H1 (cell line): ENCODE measurements at regions not wholly inside any gene's neighbourhood (a gene's known extent, or its start where the extent isn't known, plus 50 kb on each side); places are given as distances from the start of the nearest gene placed in this dataset.

ENCODE experiments used
- CTCF ChIA-PET: fragments of 300-600 bp; sonication (Branson Sonifier 250); formaldehyde crosslinking; loops from one replicate; lab custom pipeline; 2021; ENCODE audit not compliant: partially characterized antibody; lab: Charles Lee
- POLR2A ChIA-PET: fragments of 300-600 bp; sonication (Branson Sonifier 250); formaldehyde crosslinking; loops from one replicate; lab custom pipeline; 2021; ENCODE audit warnings: inconsistent platforms; ENCODE audit not compliant: partially characterized antibody; lab: Charles Lee
- DNase-seq, 2 experiments: peaks; one replicate each; pipeline versions ENCODE4 v3.0.0 to v3.0.0-alpha.2; 2010 to 2022; ENCODE audit warnings: low spot score in 2 of 2, low read depth in 1 of 2, mixed read lengths in 1 of 2
- FAIRE-seq: peaks from 2 replicates; lab custom pipeline; 2011; peaks lifted over from hg19 to GRCh38; lab: Jason Lieb, UNC
- H2AFZ ChIP-seq: 2 replicates; pipeline ENCODE4 v1.8.1; 2012; ENCODE audit warnings: low read length, inconsistent platforms
- H2AK5ac ChIP-seq: 2 replicates; pipeline ENCODE4 v1.6.1; 2013; ENCODE audit warnings: low read depth, low read length
- H2BK120ac ChIP-seq: replicated peaks from 2 replicates; pipeline ENCODE3; 2013; ENCODE audit warnings: low read depth, low read length, inconsistent platforms
- H2BK12ac ChIP-seq: 2 replicates; pipeline ENCODE4 v1.6.1; 2013; ENCODE audit warnings: low read depth, low read length
- H2BK15ac ChIP-seq: 2 replicates; pipeline ENCODE4 v1.6.1; 2013; ENCODE audit warnings: low read length
- H2BK20ac ChIP-seq: 2 replicates; pipeline ENCODE4 v1.6.1; 2013; ENCODE audit warnings: low read length
- H2BK5ac ChIP-seq: 2 replicates; pipeline ENCODE4 v1.6.1; 2013; ENCODE audit warnings: low read depth, low read length
- H3K14ac ChIP-seq: 2 replicates; pipeline ENCODE4 v1.6.1; 2013; ENCODE audit warnings: inconsistent platforms; ENCODE audit not compliant: insufficient read length
- H3K18ac ChIP-seq: 2 replicates; pipeline ENCODE4 v1.6.1; 2013; ENCODE audit warnings: low read length; ENCODE audit errors: extremely low read depth
- H3K23ac ChIP-seq: 2 replicates; pipeline ENCODE4 v1.6.1; 2013; ENCODE audit warnings: inconsistent platforms; ENCODE audit not compliant: insufficient read length
- H3K23me2 ChIP-seq: 2 replicates; pipeline ENCODE4 v1.6.1; 2013; ENCODE audit warnings: low read depth, low read length
- H3K27ac ChIP-seq: 2 replicates; pipeline ENCODE4 v1.6.1; 2011; ENCODE audit warnings: low read depth, low read length, inconsistent platforms
- H3K27me3 ChIP-seq, 4 experiments: replicated peaks in 1 of 4; 1 replicate in 1 of 4; 2 replicates in 3 of 4; pipeline versions ENCODE4 v1.6.1 to v1.8.1; 2011 to 2013; ENCODE audit warnings: low read length in 3 of 4, mild to moderate bottlenecking in 3 of 4, inconsistent platforms in 2 of 4, mixed read lengths in 2 of 4, moderate library complexity in 1 of 4; ENCODE audit not compliant: control insufficient read depth in 3 of 4, insufficient read depth in 3 of 4; ENCODE audit errors: extremely low read depth in 1 of 4
- H3K36me3 ChIP-seq, 4 experiments: 2 replicates each; pipeline versions ENCODE4 v1.6.1 to v1.8.1; 2011 to 2013; ENCODE audit warnings: mild to moderate bottlenecking in 4 of 4, low read length in 3 of 4, moderate library complexity in 2 of 4, control low read depth in 1 of 4, inconsistent platforms in 1 of 4; ENCODE audit not compliant: insufficient read depth in 4 of 4, control insufficient read depth in 2 of 4
- H3K4ac ChIP-seq: replicated peaks from 2 replicates; pipeline ENCODE3; 2013; ENCODE audit warnings: low read length, low read depth, mixed read lengths, inconsistent platforms; ENCODE audit not compliant: insufficient read length
- H3K4me1 ChIP-seq, 4 experiments: replicated peaks in 1 of 4; 1 replicate in 1 of 4; 2 replicates in 3 of 4; pipeline versions ENCODE4 v1.6.1 to v1.8.1; 2011 to 2013; ENCODE audit warnings: low read length in 3 of 4, inconsistent platforms in 2 of 4, mixed read lengths in 1 of 4; ENCODE audit not compliant: insufficient read depth in 4 of 4, control insufficient read depth in 3 of 4
- H3K4me2 ChIP-seq, 2 experiments: 2 replicates each; pipeline versions ENCODE4 v1.6.1 to v1.8.1; 2011 to 2013; ENCODE audit warnings: low read depth in 2 of 2, low read length in 2 of 2, control low read depth in 1 of 2, inconsistent platforms in 1 of 2, mild to moderate bottlenecking in 1 of 2; ENCODE audit not compliant: insufficient read depth in 1 of 2
- H3K4me3 ChIP-seq, 4 experiments: fragments of 200-600, 300-600 bp in 1 of 4; sonication (generic), shearing (Covaris generic), sonication (Bioruptor Twin) in 1 of 4; 2 replicates each; pipeline versions ENCODE4 v1.5.1 to v1.8.1; 2011 to 2016; ENCODE audit warnings: low read length in 4 of 4, low read depth in 3 of 4, control low read depth in 2 of 4, inconsistent platforms in 2 of 4, mild to moderate bottlenecking in 2 of 4, mixed read lengths in 1 of 4, moderate library complexity in 1 of 4; ENCODE audit not compliant: insufficient read depth in 2 of 4; ENCODE audit errors: extremely low read depth in 1 of 4
- H3K56ac ChIP-seq: replicated peaks from 2 replicates; pipeline ENCODE3; 2013; ENCODE audit warnings: low read depth, mild to moderate bottlenecking, mixed read lengths, low read length, inconsistent platforms; ENCODE audit not compliant: insufficient read length
- H3K79me1 ChIP-seq: 2 replicates; pipeline ENCODE4 v1.6.1; 2013; ENCODE audit warnings: low read depth, low read length, control low read depth
- H3K79me2 ChIP-seq, 2 experiments: 2 replicates each; pipeline versions ENCODE4 v1.6.1 to v1.8.1; 2012 to 2013; ENCODE audit warnings: low read length in 2 of 2, mild to moderate bottlenecking in 2 of 2, inconsistent platforms in 1 of 2; ENCODE audit not compliant: insufficient read depth in 2 of 2, control insufficient read depth in 1 of 2
- H3K9ac ChIP-seq, 4 experiments: replicated peaks in 1 of 4; 1 replicate in 1 of 4; 2 replicates in 3 of 4; pipeline versions ENCODE4 v1.6.1 to v1.8.1; 2011 to 2013; ENCODE audit warnings: low read depth in 3 of 4, low read length in 3 of 4, control low read depth in 2 of 4, mild to moderate bottlenecking in 2 of 4, moderate library complexity in 2 of 4, inconsistent platforms in 1 of 4; ENCODE audit errors: extremely low read depth in 1 of 4
- H3K9me3 ChIP-seq, 2 experiments: 2 replicates each; pipeline versions ENCODE4 v1.6.1 to v1.8.1; 2012 to 2013; ENCODE audit warnings: mild to moderate bottlenecking in 2 of 2, moderate library complexity in 2 of 2, control low read depth in 1 of 2, inconsistent platforms in 1 of 2, low read depth in 1 of 2, low read length in 1 of 2, mixed read lengths in 1 of 2; ENCODE audit not compliant: insufficient read depth in 2 of 2
- H4K20me1 ChIP-seq, 2 experiments: replicated peaks in 1 of 2; 2 replicates each; pipeline versions ENCODE3 to v1.8.1; 2011 to 2013; ENCODE audit warnings: inconsistent platforms in 2 of 2, low read length in 2 of 2, mild to moderate bottlenecking in 1 of 2; ENCODE audit not compliant: insufficient read depth in 2 of 2, control insufficient read depth in 1 of 2
- H4K5ac ChIP-seq: 2 replicates; pipeline ENCODE4 v1.6.1; 2013; ENCODE audit warnings: low read length, low read depth, mixed read lengths, inconsistent platforms; ENCODE audit not compliant: insufficient read length
- H4K8ac ChIP-seq: 2 replicates; pipeline ENCODE4 v1.8.0; 2013; ENCODE audit warnings: mild to moderate bottlenecking, moderate library complexity, low read length, inconsistent platforms; ENCODE audit not compliant: insufficient read depth; ENCODE audit errors: extremely low read depth
- H4K91ac ChIP-seq: replicated peaks from 2 replicates; pipeline ENCODE3; 2013; ENCODE audit warnings: low read length, mixed read lengths, inconsistent platforms; ENCODE audit not compliant: insufficient read length
- ATF3 ChIP-seq: IDR thresholded peaks from 2 replicates; pipeline ENCODE4 v1.6.1; 2011; ENCODE audit warnings: low read depth, mild to moderate bottlenecking, low read length; ENCODE audit not compliant: insufficient read depth
- BRCA1 ChIP-seq: IDR thresholded peaks from 2 replicates; pipeline ENCODE4 v1.6.1; 2012; ENCODE audit warnings: low read depth, low read length, improper control_type of control experiment
- EGR1 ChIP-seq: IDR thresholded peaks from 2 replicates; pipeline ENCODE4 v1.6.1; 2011; ENCODE audit warnings: low read depth, low read length, borderline replicate concordance
- EZH2 ChIP-seq: fragments of 200-600 bp; sonication (generic); IDR thresholded peaks from 2 replicates; pipeline ENCODE4 v1.7.1; 2012; ENCODE audit warnings: low read depth, mild to moderate bottlenecking, moderate library complexity, low read length, inconsistent platforms; ENCODE audit not compliant: severe bottlenecking
- FOSL1 ChIP-seq: IDR thresholded peaks from 2 replicates; pipeline ENCODE4 v1.6.1; 2011; ENCODE audit warnings: mild to moderate bottlenecking, low read depth, low read length, moderate library complexity; ENCODE audit not compliant: insufficient read depth
- GABPA ChIP-seq: IDR thresholded peaks from 2 replicates; pipeline ENCODE4 v1.6.1; 2011; ENCODE audit warnings: mild to moderate bottlenecking, low read length, moderate library complexity, borderline replicate concordance; ENCODE audit not compliant: insufficient read depth
- HDAC2 ChIP-seq, 2 experiments: fragments of 300-600 bp in 1 of 2; sonication (generic) in 1 of 2; IDR thresholded peaks; 2 replicates each; pipeline ENCODE4 v1.6.1; 2011 to 2012; ENCODE audit warnings: low read depth in 2 of 2, low read length in 2 of 2, mild to moderate bottlenecking in 2 of 2, moderate library complexity in 2 of 2, borderline replicate concordance in 1 of 2, inconsistent platforms in 1 of 2
- KDM1A ChIP-seq: fragments of 200-600, 300-600 bp; sonication (generic); IDR thresholded peaks from 2 replicates; pipeline ENCODE4 v1.7.1; 2016; ENCODE audit warnings: mild to moderate bottlenecking, low read length, borderline replicate concordance
- KDM4A ChIP-seq: IDR thresholded peaks from one replicate; pipeline ENCODE4 v1.7.1; 2012; ENCODE audit warnings: low read depth, mild to moderate bottlenecking, moderate library complexity, low read length, inconsistent platforms; ENCODE audit not compliant: severe bottlenecking
- NANOG ChIP-seq: IDR thresholded peaks from 2 replicates; pipeline ENCODE4 v1.6.1; 2011; ENCODE audit warnings: low read length, low read depth, mild to moderate bottlenecking, inconsistent platforms; ENCODE audit not compliant: insufficient read depth, poor library complexity, severe bottlenecking
- NRF1 ChIP-seq: IDR thresholded peaks from 2 replicates; pipeline ENCODE4 v1.6.1; 2011; ENCODE audit warnings: mild to moderate bottlenecking, low read depth, low read length, improper control_type of control experiment
- PHF8 ChIP-seq: fragments of 200-600 bp; sonication (generic); conservative IDR thresholded peaks from 2 replicates; pipeline ENCODE4 v1.7.1; 2012; ENCODE audit warnings: low read depth, mild to moderate bottlenecking, inconsistent platforms, low read length, moderate library complexity
- POU5F1 ChIP-seq: IDR thresholded peaks from 2 replicates; pipeline ENCODE4 v1.6.1; 2011; ENCODE audit warnings: low read depth, mild to moderate bottlenecking, low read length, moderate library complexity
- SP2 ChIP-seq: IDR thresholded peaks from 2 replicates; pipeline ENCODE4 v1.6.1; 2012; ENCODE audit warnings: mild to moderate bottlenecking, low read length, inconsistent platforms
- SUZ12 ChIP-seq: fragments of 200-600 bp; sonication (generic); IDR thresholded peaks from 2 replicates; pipeline ENCODE4 v1.6.1; 2012; ENCODE audit warnings: mild to moderate bottlenecking, inconsistent platforms, low read length, moderate library complexity, mixed read lengths

DNA sequence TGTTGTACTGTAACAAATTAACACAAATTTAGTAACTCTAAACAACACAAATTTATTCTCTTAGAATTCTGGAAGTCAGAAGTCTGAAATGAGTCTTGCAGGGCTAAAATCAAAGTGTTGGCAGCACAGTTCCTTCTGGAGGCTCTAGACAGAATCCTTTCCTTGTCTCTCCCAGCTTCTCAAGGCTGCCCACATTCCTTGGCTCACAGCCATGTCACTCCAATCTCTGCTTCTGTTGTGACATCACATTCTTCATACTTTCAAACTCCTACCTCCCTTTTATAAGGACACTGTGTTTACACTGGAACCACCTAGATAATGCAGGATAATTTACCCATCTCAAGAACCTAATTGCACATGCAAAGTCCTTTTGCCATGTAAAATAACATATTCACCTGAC is 225.0 kb upstream of the PRMT6 start:
- 0 out of 4 replicates have a peak, but pooled peaks cover 0 to 2% of the 10 kb centered on the region in 2 experiments for H3K9me3 ChIP-seq
- H2AFZ ChIP-seq, result no peak overlapping the region
- H2BK15ac ChIP-seq, result no peak overlapping the region
- no peak overlapping the region for H4K8ac ChIP-seq
- no peak overlapping the region for H4K91ac ChIP-seq
- no peaks in the 10 kb centered on the region for H3K79me1 ChIP-seq
- FAIRE-seq (no peak), DNase-seq (no peak)
- H2AK5ac ChIP-seq, result no peak overlapping the region
- ChIA-PET POLR2A (no interaction called here), CTCF (no interaction called here)
- H3K9ac ChIP-seq, result no peak overlapping the region
- TF ChIP-seq KDM1A, result no peak
- TF ChIP-seq FOSL1, result no peak
- TF ChIP-seq BRCA1, result no peak
- TF ChIP-seq GABPA, result no peak
- TF ChIP-seq HDAC2 (IDR thresholded peaks at IDR 0.05; ENCODE audit: borderline replicate concordance in 1 of 2, low read depth in 2 of 2, low read length in 2 of 2), result no peak
- TF ChIP-seq KDM4A, result no peak
- no peak for TF ChIP-seq NRF1
- TF ChIP-seq SP2, result no peak
- TF ChIP-seq EGR1, result no peak
- no peak for TF ChIP-seq EZH2
- TF ChIP-seq ATF3, result no peak
- TF ChIP-seq SUZ12, result no peak
- TF ChIP-seq PHF8, result no peak
- TF ChIP-seq NANOG, result no peak
- no peak for TF ChIP-seq POU5F1
- H3K36me3 ChIP-seq, result no peaks in the 10 kb centered on the region
- no peaks in the 10 kb centered on the region for H3K79me2 ChIP-seq
- H3K27me3 ChIP-seq, result no peaks in the 10 kb centered on the region
- H3K23me2 ChIP-seq, result no peaks in the 10 kb centered on the region
- no peak overlapping the region for H3K4me2 ChIP-seq
- no peaks in the 10 kb centered on the region for H4K20me1 ChIP-seq
- H3K4me3 ChIP-seq, result no peak overlapping the region
- no peaks in the 10 kb centered on the region for H3K4me1 ChIP-seq
- no peak overlapping the region for H3K27ac ChIP-seq
- no peak overlapping the region for H3K14ac ChIP-seq
- H2BK5ac ChIP-seq, result no peak overlapping the region
- no peak overlapping the region for H4K5ac ChIP-seq
- no peak overlapping the region for H2BK120ac ChIP-seq
- H3K23ac ChIP-seq, result no peak overlapping the region
- H3K4ac ChIP-seq, result no peak overlapping the region
- H2BK12ac ChIP-seq, result no peak overlapping the region
- H2BK20ac ChIP-seq, result no peak overlapping the region
- H3K56ac ChIP-seq, result no peak overlapping the region
- no peak overlapping the region for H3K18ac ChIP-seq
